HepG2 (cell line): ENCODE measurements at regions not wholly inside any gene's neighbourhood (a gene's known extent, or its start where the extent isn't known, plus 50 kb on each side); places are given as distances from the start of the nearest gene placed in this dataset.
A peak's percentile ranks its signal among the peaks of the same experiment; 100 is the strongest.

Experiments
- ATAC-seq: fragments of 200-7000 bp; cut with Tn5 transposase; 3 replicates; pipeline ENCODE4 v1.9.1; 2020; ENCODE audit warnings: mild to moderate bottlenecking, moderate library complexity
- BruUV-seq: library from RNA; stranded (reverse); fragments of 400-500 nt; replicated peaks from 2 replicates; lab custom pipeline; 2021; lab: Mats Ljungman, UMichigan
- CTCF ChIA-PET: fragments of 300-600 bp; formaldehyde crosslinking; extraction: SDS; loops from one replicate; lab custom pipeline; 2021; ENCODE audit warnings: low total read pairs, inconsistent platforms, low intra/inter-chr PET ratio; lab: Yijun Ruan, JAX
- POLR2A ChIA-PET: fragments of 350-600 bp; sonication (Branson Sonifier 250); formaldehyde crosslinking; loops from one replicate; lab custom pipeline; 2020; ENCODE audit warnings: antibody characterized with exemption, inconsistent platforms; lab: Yijun Ruan, JAX
- DNase-seq: peaks from one replicate; pipeline ENCODE4 v3.0.0-alpha.2; 2015; ENCODE audit warnings: low spot score
- FAIRE-seq: peaks from 3 replicates; lab custom pipeline; 2011; peaks lifted over from hg19 to GRCh38; lab: Jason Lieb, UNC
- H2AFZ ChIP-seq: one replicate; pipeline ENCODE4 v1.6.1; 2011; ENCODE audit warnings: low read length, inconsistent platforms
- H3K27ac ChIP-seq: fragments of 300-600 bp; 3 replicates; pipeline ENCODE4 v1.8.0; 2011; ENCODE audit warnings: mixed run types, mild to moderate bottlenecking, mixed read lengths, low read length, inconsistent platforms; ENCODE audit not compliant: insufficient read depth; ENCODE audit errors: extremely low read length
- H3K27me3 ChIP-seq, 2 experiments: fragments of 200-600 bp in 1 of 2; 2 replicates in 1 of 2; 3 replicates in 1 of 2; pipeline versions ENCODE4 v1.6.0 to v1.8.0; 2011; ENCODE audit warnings: low read length in 2 of 2, mild to moderate bottlenecking in 2 of 2, moderate library complexity in 2 of 2, inconsistent platforms in 1 of 2; ENCODE audit not compliant: insufficient read depth in 2 of 2, control insufficient read depth in 1 of 2
- H3K36me3 ChIP-seq, 2 experiments: fragments of 200-600 bp in 1 of 2; replicated peaks in 1 of 2; 2 replicates in 1 of 2; 3 replicates in 1 of 2; pipeline versions ENCODE4 v1.5.1 to v1.8.0; 2011; ENCODE audit warnings: low read length in 2 of 2, inconsistent platforms in 1 of 2; ENCODE audit not compliant: insufficient read depth in 2 of 2, control insufficient read depth in 1 of 2
- H3K4me1 ChIP-seq: 2 replicates; pipeline ENCODE4 v1.5.1; 2012; ENCODE audit warnings: low read length, inconsistent platforms; ENCODE audit not compliant: insufficient read depth
- H3K4me2 ChIP-seq: 2 replicates; pipeline ENCODE4 v1.6.0; 2011; ENCODE audit warnings: low read depth, low read length, inconsistent platforms
- H3K4me3 ChIP-seq, 3 experiments: fragments of 200-600 bp in 1 of 3; sonication (generic), shearing (Covaris generic) in 1 of 3; replicated peaks in 1 of 3; 2 replicates each; pipeline ENCODE4 v1.5.1; 2011 to 2016; ENCODE audit warnings: low read length in 3 of 3, inconsistent platforms in 2 of 3, low read depth in 2 of 3, mild to moderate bottlenecking in 2 of 3, control low read depth in 1 of 3, mixed read lengths in 1 of 3; ENCODE audit not compliant: insufficient read depth in 1 of 3
- H3K79me2 ChIP-seq: one replicate; pipeline ENCODE4 v1.6.1; 2011; ENCODE audit warnings: low read length, inconsistent platforms; ENCODE audit not compliant: insufficient read depth
- H3K9ac ChIP-seq: 2 replicates; pipeline ENCODE4 v1.6.0; 2011; ENCODE audit warnings: mild to moderate bottlenecking, low read depth, low read length, inconsistent platforms; ENCODE audit not compliant: insufficient read depth
- H3K9me3 ChIP-seq: 2 replicates; pipeline ENCODE4 v1.5.1; 2012; ENCODE audit warnings: mild to moderate bottlenecking, low read length
- H4K20me1 ChIP-seq: 2 replicates; pipeline ENCODE4 v1.6.0; 2011; ENCODE audit warnings: inconsistent platforms, mild to moderate bottlenecking, low read length, moderate library complexity; ENCODE audit not compliant: insufficient read depth
- ELF1 ChIP-seq: sonication (generic); formaldehyde crosslinking; IDR thresholded peaks from 2 replicates; pipeline ENCODE4 v1.4.0; 2020; ENCODE audit warnings: missing genetic modification reagents
- HNRNPLL ChIP-seq: fragments of 200-400 bp; formaldehyde crosslinking; IDR thresholded peaks from 2 replicates; pipeline ENCODE4 v1.6.1; 2017; ENCODE audit warnings: mild to moderate bottlenecking, low read depth, low read length; ENCODE audit not compliant: poor library complexity, severe bottlenecking
- MTF2 ChIP-seq: sonication (generic); formaldehyde crosslinking; IDR thresholded peaks from 2 replicates; pipeline ENCODE4 v1.5.0; 2020; ENCODE audit warnings: missing genetic modification reagents, borderline replicate concordance
- SP140L ChIP-seq: sonication (generic); formaldehyde crosslinking; IDR thresholded peaks from 2 replicates; pipeline ENCODE4 v1.4.0; 2020; ENCODE audit warnings: missing genetic modification reagents, borderline replicate concordance
- TBL1XR1 ChIP-seq: fragments of 150-350 bp; IDR thresholded peaks from 2 replicates; pipeline ENCODE4 v1.6.1; 2014; ENCODE audit warnings: borderline replicate concordance, low read length; ENCODE audit not compliant: partially characterized antibody
- ZNF614 ChIP-seq: IDR thresholded peaks from 2 replicates; pipeline ENCODE4 v1.6.1; 2018; ENCODE audit warnings: missing biosample characterization, missing genetic modification reagents, inconsistent platforms, borderline replicate concordance
- ZNF883 ChIP-seq: sonication (generic); formaldehyde crosslinking; IDR thresholded peaks from 2 replicates; pipeline ENCODE4 v1.5.1; 2020; ENCODE audit warnings: mild to moderate bottlenecking, missing genetic modification reagents; ENCODE audit errors: not compliant biosample characterization
- WGBS: methylation state at CpG from one replicate; pipeline ENCODE4 v1.1.6; 2017; ENCODE audit warnings: low lambda C conversion rate; 5-methylcytosine and 5-hydroxymethylcytosine counted together
- in situ Hi-C: cut with HindIII; loops from 2 replicates; pipeline ENCODE4 v1.10.0; 2017; ENCODE audit warnings: low pct_unique_long_range_greater_than_20kb; ENCODE audit not compliant: extremely low pct_ligation_motif_present
- intact Hi-C: fragments of 100-400 bp; cut with micrococcal nuclease; formaldehyde crosslinking; loops from one replicate; pipeline ENCODE4 v1.10.0; 2022; ENCODE audit not compliant: unreplicated experiment
- TF ChIP-seq, protein P1 (sequence below): fragments of 450-650 bp; IDR thresholded peaks from 2 replicates; pipeline ENCODE4 v1.6.1; 2016
- TF ChIP-seq, protein P2 (sequence below): sonication (generic); formaldehyde crosslinking; IDR thresholded peaks from 2 replicates; pipeline ENCODE4 v1.9.0; 2021; ENCODE audit warnings: mild to moderate bottlenecking, missing genetic modification reagents
- TF ChIP-seq, protein P3 (sequence below): IDR thresholded peaks from 2 replicates; pipeline ENCODE4 v1.6.1; 2018; ENCODE audit warnings: missing genetic modification reagents

DNA sequence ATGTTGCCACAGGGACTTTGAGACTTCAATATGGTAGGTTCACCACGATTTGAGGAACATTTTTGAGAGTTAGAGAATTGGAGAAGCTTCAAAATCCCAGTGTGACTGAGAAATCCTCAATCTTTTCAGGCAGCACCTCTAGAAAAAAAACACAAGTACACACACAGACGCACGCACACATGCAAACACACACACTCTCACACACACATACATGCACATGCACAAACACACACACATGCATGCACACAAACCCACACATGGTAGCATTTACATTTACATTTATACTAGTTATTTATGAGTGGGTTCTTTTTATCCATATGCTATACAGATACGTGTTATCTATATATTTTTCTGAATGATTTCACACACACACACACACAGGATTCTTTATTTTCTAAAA is 901.9 kb downstream of the GATA3 start:
- DNase-seq: no peak
- no peak overlapping the region for H3K27ac ChIP-seq
- no peaks in the 10 kb centered on the region for H3K4me1 ChIP-seq
- intact Hi-C loops: no loop called here
- no peak for ATAC-seq
- POLR2A ChIA-PET: no interaction called here
- H3K4me2 ChIP-seq: no peak overlapping the region
- no peak overlapping the region for H3K9ac ChIP-seq
- no TSS peak for BruUV-seq
- no peaks in the 10 kb centered on the region for H4K20me1 ChIP-seq
- CTCF ChIA-PET: no interaction called here
- H3K4me3 ChIP-seq: no peak overlapping the region
- TF ChIP-seq, protein P1, sequence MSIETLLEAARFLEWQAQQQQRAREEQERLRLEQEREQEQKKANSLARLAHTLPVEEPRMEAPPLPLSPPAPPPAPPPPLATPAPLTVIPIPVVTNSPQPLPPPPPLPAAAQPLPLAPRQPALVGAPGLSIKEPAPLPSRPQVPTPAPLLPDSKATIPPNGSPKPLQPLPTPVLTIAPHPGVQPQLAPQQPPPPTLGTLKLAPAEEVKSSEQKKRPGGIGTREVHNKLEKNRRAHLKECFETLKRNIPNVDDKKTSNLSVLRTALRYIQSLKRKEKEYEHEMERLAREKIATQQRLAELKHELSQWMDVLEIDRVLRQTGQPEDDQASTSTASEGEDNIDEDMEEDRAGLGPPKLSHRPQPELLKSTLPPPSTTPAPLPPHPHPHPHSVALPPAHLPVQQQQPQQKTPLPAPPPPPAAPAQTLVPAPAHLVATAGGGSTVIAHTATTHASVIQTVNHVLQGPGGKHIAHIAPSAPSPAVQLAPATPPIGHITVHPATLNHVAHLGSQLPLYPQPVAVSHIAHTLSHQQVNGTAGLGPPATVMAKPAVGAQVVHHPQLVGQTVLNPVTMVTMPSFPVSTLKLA: 0 out of 2 replicates have a peak, but pooled peaks have one; percentile 44
- no peak for TF ChIP-seq MTF2 (CRISPR knock-in tag)
- WGBS: 10% methylated on average over 4 of the region's 4 CpGs
- in situ Hi-C loops: no loop called here
- no peak for FAIRE-seq
- H3K36me3 ChIP-seq: no peaks in the 10 kb centered on the region
- no peaks in the 10 kb centered on the region; a peak in 1 of 5 replicates for H3K27me3 ChIP-seq
- H3K79me2 ChIP-seq: no peaks in the 10 kb centered on the region
- H3K9me3 ChIP-seq: no peaks in the 10 kb centered on the region
- H2AFZ ChIP-seq: no peak overlapping the region

DNA sequence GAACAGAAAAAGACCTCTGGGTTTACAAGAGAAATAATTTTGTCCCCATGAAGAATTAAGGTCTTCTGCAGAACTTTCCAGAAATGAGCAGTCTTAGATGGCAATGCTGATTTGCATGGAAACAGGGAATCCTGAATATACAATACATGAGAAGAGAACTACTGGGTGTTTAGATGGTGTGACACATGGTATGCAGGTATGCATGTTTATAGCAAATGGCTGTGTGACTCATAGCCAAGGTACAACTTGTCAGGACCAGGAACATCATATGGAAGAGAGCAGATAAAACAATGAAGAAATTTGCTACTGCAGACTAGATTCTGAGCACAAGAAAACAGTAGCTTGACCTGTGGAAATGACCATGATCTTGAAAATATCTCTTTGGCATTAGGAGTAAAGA is 907.8 kb downstream of the GATA3 start:
- ATAC-seq (no peak), DNase-seq (no peak), FAIRE-seq (no peak)
- POLR2A ChIA-PET: no interaction called here
- CTCF ChIA-PET: no interaction called here
- no peak overlapping the region for H3K27ac ChIP-seq
- H4K20me1 ChIP-seq: no peaks in the 10 kb centered on the region
- no peak overlapping the region for H2AFZ ChIP-seq
- H3K27me3 ChIP-seq: no peaks in the 10 kb centered on the region; a peak in 1 of 5 replicates
- no peak overlapping the region for H3K9ac ChIP-seq
- no peaks in the 10 kb centered on the region for H3K36me3 ChIP-seq
- no peaks in the 10 kb centered on the region for H3K9me3 ChIP-seq
- H3K4me1 ChIP-seq: no peaks in the 10 kb centered on the region
- BruUV-seq: no TSS peak
- H3K4me3 ChIP-seq: no peak overlapping the region
- intact Hi-C loops: no loop called here
- in situ Hi-C loops: no loop called here
- no peak overlapping the region for H3K4me2 ChIP-seq
- H3K79me2 ChIP-seq: no peaks in the 10 kb centered on the region
- TF ChIP-seq ZNF883 (CRISPR knock-in tag) (no peak), HNRNPLL (no peak), TBL1XR1 (no peak), SP140L (CRISPR knock-in tag) (no peak), ZNF614 (CRISPR knock-in tag) (no peak), ELF1 (no peak)
- TF ChIP-seq, protein P2, sequence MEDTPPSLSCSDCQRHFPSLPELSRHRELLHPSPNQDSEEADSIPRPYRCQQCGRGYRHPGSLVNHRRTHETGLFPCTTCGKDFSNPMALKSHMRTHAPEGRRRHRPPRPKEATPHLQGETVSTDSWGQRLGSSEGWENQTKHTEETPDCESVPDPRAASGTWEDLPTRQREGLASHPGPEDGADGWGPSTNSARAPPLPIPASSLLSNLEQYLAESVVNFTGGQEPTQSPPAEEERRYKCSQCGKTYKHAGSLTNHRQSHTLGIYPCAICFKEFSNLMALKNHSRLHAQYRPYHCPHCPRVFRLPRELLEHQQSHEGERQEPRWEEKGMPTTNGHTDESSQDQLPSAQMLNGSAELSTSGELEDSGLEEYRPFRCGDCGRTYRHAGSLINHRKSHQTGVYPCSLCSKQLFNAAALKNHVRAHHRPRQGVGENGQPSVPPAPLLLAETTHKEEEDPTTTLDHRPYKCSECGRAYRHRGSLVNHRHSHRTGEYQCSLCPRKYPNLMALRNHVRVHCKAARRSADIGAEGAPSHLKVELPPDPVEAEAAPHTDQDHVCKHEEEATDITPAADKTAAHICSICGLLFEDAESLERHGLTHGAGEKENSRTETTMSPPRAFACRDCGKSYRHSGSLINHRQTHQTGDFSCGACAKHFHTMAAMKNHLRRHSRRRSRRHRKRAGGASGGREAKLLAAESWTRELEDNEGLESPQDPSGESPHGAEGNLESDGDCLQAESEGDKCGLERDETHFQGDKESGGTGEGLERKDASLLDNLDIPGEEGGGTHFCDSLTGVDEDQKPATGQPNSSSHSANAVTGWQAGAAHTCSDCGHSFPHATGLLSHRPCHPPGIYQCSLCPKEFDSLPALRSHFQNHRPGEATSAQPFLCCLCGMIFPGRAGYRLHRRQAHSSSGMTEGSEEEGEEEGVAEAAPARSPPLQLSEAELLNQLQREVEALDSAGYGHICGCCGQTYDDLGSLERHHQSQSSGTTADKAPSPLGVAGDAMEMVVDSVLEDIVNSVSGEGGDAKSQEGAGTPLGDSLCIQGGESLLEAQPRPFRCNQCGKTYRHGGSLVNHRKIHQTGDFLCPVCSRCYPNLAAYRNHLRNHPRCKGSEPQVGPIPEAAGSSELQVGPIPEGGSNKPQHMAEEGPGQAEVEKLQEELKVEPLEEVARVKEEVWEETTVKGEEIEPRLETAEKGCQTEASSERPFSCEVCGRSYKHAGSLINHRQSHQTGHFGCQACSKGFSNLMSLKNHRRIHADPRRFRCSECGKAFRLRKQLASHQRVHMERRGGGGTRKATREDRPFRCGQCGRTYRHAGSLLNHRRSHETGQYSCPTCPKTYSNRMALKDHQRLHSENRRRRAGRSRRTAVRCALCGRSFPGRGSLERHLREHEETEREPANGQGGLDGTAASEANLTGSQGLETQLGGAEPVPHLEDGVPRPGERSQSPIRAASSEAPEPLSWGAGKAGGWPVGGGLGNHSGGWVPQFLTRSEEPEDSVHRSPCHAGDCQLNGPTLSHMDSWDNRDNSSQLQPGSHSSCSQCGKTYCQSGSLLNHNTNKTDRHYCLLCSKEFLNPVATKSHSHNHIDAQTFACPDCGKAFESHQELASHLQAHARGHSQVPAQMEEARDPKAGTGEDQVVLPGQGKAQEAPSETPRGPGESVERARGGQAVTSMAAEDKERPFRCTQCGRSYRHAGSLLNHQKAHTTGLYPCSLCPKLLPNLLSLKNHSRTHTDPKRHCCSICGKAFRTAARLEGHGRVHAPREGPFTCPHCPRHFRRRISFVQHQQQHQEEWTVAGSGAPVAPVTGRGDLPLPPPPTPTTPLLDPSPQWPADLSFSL: no peak
- TF ChIP-seq, protein P3, sequence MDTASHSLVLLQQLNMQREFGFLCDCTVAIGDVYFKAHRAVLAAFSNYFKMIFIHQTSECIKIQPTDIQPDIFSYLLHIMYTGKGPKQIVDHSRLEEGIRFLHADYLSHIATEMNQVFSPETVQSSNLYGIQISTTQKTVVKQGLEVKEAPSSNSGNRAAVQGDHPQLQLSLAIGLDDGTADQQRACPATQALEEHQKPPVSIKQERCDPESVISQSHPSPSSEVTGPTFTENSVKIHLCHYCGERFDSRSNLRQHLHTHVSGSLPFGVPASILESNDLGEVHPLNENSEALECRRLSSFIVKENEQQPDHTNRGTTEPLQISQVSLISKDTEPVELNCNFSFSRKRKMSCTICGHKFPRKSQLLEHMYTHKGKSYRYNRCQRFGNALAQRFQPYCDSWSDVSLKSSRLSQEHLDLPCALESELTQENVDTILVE (CRISPR knock-in tag): no peak
